ENCODE measurements at regions not wholly inside any gene's neighbourhood (a gene's known extent, or its start where the extent isn't known, plus 50 kb on each side); places are given as distances from the start of the nearest gene placed in this dataset.

- TF ChIP-seq CTCF (IDR thresholded peaks at IDR 0.05) (no peak), POLR2A (IDR thresholded peaks at IDR 0.05) (no peak)
These were observed 680.9 kb downstream of the TMEM121 start for GRCh38 chr14:106207316-106207715.
